GM21619 (cell line): ENCODE measurements at regions not wholly inside any gene's neighbourhood (a gene's known extent, or its start where the extent isn't known, plus 50 kb on each side); places are given as distances from the start of the nearest gene placed in this dataset.
"Not testable (repeated sequence)": the region's sequence is repeated elsewhere in the genome, so short reads cannot be mapped to it uniquely, and the experiment has no call there.

Source experiments
- ATAC-seq: cut with Tn5 transposase; IDR thresholded peaks from one replicate; pipeline ENCODE4 v1.9.1; 2021; ENCODE audit not compliant: unreplicated experiment

- no peak for ATAC-seq
These were observed 463.7 kb upstream of the GRIN3A start for GRCh38 chr9:102202126-102202525.

DNA sequence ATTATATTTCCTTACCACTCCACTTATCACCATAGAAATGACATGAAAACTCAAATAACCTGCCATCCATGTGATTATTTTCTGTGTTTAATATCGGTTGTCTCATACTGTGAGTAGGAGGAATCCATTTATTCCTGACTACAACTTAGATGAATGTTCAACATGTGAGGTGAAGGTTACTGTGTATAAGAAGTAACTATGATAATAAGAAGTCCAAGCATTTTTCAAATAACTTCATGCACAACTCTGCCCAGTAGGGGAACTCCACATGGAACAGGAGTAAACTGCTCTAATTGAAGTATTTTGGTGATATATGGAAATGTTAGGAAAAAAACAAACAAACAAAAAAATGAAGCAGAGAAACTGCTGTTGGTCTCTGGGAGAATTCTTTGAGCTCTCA is 447.5 kb upstream of the GRIN3A start:
- no peak for ATAC-seq

GRCh38 chr9:102185371-102185770 is 446.9 kb upstream of the GRIN3A start:
- ATAC-seq: no peak

- no peak for ATAC-seq
These were observed 440.4 kb upstream of the GRIN3A start for GRCh38 chr9:102178811-102179210.

- not testable (repeated sequence) for ATAC-seq
These were observed 435.8 kb upstream of the GRIN3A start for GRCh38 chr9:102174202-102174601.

- ATAC-seq: no peak
These were observed 425.8 kb upstream of the GRIN3A start for GRCh38 chr9:102164247-102164646.

DNA sequence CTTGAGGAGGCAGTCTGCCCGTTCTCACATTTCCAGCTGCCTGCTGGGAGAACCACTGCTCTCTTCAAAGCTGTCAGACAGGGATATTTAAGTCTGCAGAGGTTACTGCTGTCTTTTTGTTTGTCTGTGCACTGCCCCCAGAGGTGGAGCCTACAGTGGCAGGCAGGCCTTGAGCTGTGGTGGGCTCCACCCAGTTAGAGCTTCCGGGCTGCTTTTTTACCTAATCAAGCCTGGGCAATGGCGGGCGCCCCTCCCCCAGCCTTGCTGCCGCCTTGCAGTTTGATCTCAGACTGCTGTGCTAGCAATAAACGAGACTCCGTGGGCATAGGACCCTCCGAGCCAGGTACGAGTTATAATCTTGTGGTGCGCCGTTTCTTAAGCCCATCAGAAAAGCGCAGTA is 414.6 kb upstream of the GRIN3A start:
- not testable (repeated sequence) for ATAC-seq

DNA sequence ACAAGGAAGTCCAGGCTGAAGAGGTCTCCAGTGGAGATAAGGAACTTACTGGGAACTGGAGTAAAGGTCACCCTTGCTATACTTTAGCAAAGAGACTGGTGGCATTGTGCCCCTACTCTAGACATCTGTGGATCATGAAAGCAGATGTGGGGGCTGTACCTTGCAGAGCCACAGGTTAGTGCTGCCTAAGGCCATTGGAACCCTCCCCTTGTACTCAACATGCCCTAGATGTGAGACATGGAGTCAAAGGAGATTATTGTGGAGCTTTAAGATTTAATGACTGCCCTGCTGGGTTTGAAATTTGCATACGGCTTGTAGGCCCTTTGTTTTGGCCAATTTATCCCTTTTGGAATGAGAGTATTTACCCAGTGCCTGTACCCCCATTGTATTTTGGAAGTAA is 397.3 kb upstream of the GRIN3A start:
- ATAC-seq: no peak

DNA sequence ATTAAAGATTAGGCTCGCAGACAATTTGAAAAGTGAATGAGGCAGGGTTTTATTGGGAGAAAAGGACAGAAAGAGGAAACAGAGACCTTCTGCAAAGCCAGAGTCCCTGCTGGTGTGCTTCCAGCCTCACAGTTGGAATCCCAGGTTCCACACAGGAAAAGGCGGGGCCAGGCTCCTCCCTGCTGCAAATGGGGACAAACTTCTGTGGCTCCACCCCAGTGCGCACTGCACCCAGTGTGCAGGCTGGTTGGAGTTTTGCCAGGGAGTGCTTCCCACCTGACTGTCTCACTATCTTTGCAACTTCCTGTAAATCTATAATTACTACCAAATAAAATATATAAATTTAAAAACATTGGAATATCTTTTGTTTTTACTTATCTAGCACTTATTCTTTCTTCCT is 386.0 kb upstream of the GRIN3A start:
- ATAC-seq: no peak

DNA sequence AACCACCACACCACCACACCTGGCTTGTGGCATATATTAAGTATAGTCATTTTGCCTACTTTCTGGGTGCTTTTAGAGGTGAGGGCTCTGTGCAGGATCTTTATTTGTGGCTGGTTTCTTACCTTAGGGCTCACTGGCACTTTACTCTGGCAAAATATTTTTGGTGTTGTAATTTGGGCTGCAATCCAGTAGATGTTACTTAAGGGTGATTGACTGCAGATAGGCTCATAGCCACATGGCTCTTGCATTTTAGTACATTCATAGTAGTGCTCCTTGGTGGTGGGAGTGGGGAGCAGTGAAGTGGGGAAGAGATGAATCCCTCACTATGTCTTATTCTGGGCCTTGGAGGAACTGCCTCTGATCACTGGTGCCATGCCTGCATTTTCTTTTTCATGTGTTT is 376.1 kb upstream of the GRIN3A start:
- ATAC-seq: no peak

DNA sequence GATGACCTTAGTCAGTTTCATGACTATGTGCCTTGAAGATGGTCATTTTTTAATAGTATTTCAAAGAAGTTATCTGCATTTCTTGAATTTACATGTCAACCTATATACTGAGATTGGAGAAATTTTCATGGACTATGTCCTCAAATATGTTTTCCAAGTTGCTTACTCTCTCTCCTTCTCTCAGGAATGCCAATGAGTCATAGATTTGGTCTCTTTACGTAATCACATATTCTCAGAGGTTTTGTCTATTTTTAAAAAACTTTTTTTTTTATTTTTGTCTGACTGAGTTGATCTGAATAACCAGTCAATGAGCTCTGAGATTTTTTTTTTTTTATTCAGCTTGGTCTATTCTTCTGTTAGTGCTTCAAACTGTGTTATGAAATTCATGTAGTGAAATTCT is 374.7 kb upstream of the GRIN3A start:
- ATAC-seq: no peak

- ATAC-seq: no peak
These were observed 368.0 kb upstream of the GRIN3A start for GRCh38 chr9:102106439-102106838.

- no peak for ATAC-seq
These were observed 363.3 kb upstream of the GRIN3A start for GRCh38 chr9:102101723-102102122.

DNA sequence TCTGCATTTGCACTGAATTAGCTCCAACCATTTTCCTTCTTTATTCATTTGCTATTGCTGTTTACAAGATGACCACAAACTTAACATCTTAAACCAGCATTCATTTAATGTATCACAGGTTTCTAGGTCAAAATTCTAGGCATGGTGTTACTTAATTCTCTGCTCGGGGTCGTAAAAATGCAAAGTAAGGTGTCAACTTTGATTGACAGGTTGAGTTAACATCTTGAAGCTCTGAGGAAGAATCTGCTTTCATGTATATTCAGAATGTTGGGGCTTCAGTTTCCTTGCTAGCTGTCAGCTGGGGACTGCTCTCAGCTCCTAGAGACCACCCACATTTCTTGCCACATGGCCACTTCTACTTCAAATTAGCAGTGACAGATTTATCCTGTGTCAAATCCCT is 348.7 kb upstream of the GRIN3A start:
- ATAC-seq: no peak

DNA sequence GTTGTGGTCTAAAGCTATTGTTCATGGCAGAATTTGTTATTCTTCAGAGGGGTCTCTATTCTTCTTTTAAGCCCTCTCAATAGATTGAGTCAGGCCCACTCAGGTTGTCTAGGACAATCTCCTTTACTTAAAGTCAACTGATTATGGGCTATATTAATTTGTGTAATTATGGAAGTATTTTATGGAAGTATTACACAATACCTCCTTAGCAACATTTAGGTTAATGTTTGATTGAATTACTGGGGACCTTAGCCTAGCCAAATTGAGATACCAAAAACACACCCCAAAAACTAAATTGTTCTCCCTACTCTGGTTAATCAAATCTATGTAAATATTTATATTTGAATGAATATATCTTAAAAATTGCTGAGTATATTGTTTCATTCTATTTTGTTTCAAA is 347.1 kb upstream of the GRIN3A start:
- ATAC-seq: no peak

- ATAC-seq: no peak
These were observed 333.8 kb upstream of the GRIN3A start for GRCh38 chr9:102072059-102072764.

DNA sequence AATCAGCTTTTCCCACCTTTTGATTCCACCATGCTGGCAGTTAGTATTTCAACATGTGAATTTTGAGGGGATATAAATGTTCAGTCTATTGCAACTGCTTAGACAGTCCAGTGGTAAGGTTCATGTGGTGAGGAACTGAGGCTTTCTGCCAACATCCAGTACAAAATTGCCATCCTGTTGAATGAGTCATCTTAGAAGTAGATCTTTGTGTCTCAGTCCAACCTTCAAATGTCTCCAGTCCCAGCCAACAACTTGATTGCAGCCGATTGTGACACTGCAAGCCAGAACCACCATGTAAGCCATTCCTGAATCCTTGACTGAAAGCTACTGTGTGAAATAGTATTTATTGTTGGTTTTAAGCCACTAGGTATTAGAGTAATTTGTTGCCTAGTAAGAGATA is 331.5 kb upstream of the GRIN3A start:
- no peak for ATAC-seq

DNA sequence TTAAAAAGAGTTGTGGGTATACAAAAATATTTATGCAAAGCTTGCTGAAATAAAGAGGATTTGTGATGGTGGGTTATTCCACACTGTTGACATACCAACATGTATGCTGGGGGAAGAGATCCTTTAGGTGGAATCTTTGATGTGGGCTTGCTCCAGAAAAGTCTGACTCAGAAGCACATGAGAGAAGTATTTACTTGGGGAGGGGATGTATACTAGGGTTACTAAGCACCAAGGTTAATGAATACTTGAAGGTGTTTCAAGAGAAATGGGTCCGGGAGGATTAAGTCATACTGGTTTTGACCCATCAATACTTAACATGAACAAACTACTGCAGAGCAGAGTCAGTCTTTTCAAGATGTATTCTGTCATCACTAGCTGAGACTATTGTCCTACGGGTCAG is 316.4 kb upstream of the GRIN3A start:
- no peak for ATAC-seq

- no peak for ATAC-seq
These were observed 311.3 kb upstream of the GRIN3A start for GRCh38 chr9:102049586-102050246.

GRCh38 chr9:102047549-102047948 is 309.1 kb upstream of the GRIN3A start:
- ATAC-seq: no peak

DNA sequence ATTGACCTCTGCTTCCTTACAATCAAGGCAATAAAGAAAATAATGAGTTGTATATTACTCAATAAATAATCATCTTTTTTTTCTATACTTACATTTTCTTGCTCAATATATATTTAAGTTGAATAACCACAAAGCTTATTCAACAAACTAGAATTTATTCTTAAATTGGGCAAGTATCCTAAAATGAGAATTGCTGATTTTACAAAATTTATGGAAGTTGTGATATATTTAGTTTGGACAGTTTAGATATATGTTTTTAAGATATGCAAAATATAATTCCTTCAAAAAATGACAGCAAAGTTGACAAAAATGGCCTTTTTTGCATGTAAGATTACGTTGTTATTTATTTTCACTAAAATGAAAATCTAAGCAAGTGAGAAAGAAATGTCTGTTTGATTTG is 305.7 kb upstream of the GRIN3A start:
- ATAC-seq: no peak

- ATAC-seq: no peak
These were observed 299.6 kb upstream of the GRIN3A start for GRCh38 chr9:102038006-102038405.

- peak; percentile 79 for ATAC-seq
These were observed 297.5 kb upstream of the GRIN3A start for GRCh38 chr9:102035929-102036328.
